Testis (tissue), 2 donors: ENCODE measurements at regions not wholly inside any gene's neighbourhood (a gene's known extent, or its start where the extent isn't known, plus 50 kb on each side); places are given as distances from the start of the nearest gene placed in this dataset.

Source experiments
- POLR2A ChIP-seq: fragments of 450-650 bp; IDR thresholded peaks from one replicate; pipeline ENCODE4 v1.6.1; 2017; ENCODE audit warnings: antibody characterized with exemption, mild to moderate bottlenecking, moderate library complexity
- TF ChIP-seq, protein P1 (sequence below), 3 experiments: fragments of 450-650 bp in 2 of 3; fragments of 200-600 bp in 1 of 3; sonication (generic) in 1 of 3; IDR thresholded peaks; one replicate each; pipeline ENCODE4 v1.5.1; 2016 to 2019; ENCODE audit warnings: antibody characterized with exemption in 3 of 3, mild to moderate bottlenecking in 2 of 3, moderate library complexity in 1 of 3

DNA sequence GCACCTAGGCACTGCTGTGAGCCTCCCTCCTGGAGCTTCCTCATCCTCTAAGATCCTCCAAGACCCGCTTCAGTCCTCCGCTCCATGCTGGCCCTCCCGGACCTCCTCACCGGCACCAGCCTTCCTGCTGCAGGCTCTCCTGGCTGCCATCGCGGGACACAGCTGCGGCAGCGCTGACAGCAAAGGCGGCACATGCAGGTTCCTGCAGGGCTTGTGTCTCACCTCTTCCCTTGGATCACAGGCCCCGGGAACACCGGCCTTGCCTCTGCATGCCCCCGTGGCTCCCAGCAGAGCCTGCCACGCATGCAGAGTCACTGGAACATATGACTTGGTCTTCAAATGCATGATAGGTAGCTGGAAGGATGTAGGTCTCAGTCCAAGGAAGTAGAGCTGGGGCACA is 67.2 kb downstream of the PTGR3 start:
- TF ChIP-seq, protein P1, sequence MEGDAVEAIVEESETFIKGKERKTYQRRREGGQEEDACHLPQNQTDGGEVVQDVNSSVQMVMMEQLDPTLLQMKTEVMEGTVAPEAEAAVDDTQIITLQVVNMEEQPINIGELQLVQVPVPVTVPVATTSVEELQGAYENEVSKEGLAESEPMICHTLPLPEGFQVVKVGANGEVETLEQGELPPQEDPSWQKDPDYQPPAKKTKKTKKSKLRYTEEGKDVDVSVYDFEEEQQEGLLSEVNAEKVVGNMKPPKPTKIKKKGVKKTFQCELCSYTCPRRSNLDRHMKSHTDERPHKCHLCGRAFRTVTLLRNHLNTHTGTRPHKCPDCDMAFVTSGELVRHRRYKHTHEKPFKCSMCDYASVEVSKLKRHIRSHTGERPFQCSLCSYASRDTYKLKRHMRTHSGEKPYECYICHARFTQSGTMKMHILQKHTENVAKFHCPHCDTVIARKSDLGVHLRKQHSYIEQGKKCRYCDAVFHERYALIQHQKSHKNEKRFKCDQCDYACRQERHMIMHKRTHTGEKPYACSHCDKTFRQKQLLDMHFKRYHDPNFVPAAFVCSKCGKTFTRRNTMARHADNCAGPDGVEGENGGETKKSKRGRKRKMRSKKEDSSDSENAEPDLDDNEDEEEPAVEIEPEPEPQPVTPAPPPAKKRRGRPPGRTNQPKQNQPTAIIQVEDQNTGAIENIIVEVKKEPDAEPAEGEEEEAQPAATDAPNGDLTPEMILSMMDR (IDR thresholded peaks at IDR 0.05), result no peak
- TF ChIP-seq POLR2A, result no peak
